ENCODE measurements at regions not wholly inside any gene's neighbourhood (a gene's known extent, or its start where the extent isn't known, plus 50 kb on each side); places are given as distances from the start of the nearest gene placed in this dataset.
"Not testable (repeated sequence)": the region's sequence is repeated elsewhere in the genome, so short reads cannot be mapped to it uniquely, and the experiment has no call there.

DNA sequence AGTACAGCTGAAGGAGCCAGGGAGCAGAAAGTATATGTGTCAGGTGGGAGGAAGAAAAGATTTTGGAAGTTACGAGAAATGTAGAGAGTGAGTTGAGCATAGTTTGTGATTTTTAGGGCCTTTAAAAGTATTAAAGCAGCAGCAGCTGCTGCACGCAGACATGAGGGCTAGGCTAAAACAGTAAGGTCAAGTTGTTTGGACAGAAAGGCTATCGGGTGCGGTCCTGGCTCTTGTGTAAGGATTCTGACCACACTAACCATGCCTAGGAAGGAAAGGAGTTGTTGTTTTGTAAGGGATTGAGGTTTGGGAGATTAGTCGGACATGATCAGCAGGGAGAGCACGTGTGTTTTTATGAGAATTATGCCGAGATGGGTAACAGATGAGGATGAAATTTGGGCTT is 991.6 kb upstream of the WWC1 start:
- TF ChIP-seq, protein P1, sequence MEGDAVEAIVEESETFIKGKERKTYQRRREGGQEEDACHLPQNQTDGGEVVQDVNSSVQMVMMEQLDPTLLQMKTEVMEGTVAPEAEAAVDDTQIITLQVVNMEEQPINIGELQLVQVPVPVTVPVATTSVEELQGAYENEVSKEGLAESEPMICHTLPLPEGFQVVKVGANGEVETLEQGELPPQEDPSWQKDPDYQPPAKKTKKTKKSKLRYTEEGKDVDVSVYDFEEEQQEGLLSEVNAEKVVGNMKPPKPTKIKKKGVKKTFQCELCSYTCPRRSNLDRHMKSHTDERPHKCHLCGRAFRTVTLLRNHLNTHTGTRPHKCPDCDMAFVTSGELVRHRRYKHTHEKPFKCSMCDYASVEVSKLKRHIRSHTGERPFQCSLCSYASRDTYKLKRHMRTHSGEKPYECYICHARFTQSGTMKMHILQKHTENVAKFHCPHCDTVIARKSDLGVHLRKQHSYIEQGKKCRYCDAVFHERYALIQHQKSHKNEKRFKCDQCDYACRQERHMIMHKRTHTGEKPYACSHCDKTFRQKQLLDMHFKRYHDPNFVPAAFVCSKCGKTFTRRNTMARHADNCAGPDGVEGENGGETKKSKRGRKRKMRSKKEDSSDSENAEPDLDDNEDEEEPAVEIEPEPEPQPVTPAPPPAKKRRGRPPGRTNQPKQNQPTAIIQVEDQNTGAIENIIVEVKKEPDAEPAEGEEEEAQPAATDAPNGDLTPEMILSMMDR (IDR thresholded peaks at IDR 0.05): not testable (repeated sequence)
- TF ChIP-seq POLR2A (IDR thresholded peaks at IDR 0.05): not testable (repeated sequence)
